ENCODE measurements at regions not wholly inside any gene's neighbourhood (a gene's known extent, or its start where the extent isn't known, plus 50 kb on each side); places are given as distances from the start of the nearest gene placed in this dataset.

DNA sequence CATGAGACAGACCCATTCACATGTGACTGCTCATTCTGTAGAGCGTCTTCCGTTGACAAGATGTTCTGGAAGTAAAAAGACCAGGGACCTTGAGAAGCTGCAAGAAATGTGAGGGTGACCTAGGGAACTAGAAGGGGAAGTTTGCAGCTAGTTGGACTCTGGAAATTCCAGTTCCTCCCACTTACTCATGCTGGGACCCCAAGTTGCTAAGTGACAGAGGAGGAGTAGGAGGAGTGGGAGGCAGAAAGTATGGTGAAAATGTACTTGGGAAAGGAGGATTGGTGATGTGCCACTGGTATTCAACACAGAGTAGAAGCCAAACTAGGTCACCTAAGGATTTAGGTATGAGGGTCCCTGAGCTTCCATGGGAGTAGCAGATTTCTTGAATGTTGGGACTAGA is 132.4 kb downstream of the KCNA5 start:
- Histone ChIP-seq H3K27me3 (no peaks in the 10 kb centered on the region), H3K27ac (no peak overlapping the region), H3K4me1 (no peaks in the 10 kb centered on the region), H3K9me3 (no peaks in the 10 kb centered on the region), H3K4me3 (no peak overlapping the region), H3K36me3 (ENCODE audit: low read depth, missing control alignments) (no peaks in the 10 kb centered on the region)
- no peak for TF ChIP-seq POLR2A (IDR thresholded peaks at IDR 0.05)
- TF ChIP-seq, protein P1, sequence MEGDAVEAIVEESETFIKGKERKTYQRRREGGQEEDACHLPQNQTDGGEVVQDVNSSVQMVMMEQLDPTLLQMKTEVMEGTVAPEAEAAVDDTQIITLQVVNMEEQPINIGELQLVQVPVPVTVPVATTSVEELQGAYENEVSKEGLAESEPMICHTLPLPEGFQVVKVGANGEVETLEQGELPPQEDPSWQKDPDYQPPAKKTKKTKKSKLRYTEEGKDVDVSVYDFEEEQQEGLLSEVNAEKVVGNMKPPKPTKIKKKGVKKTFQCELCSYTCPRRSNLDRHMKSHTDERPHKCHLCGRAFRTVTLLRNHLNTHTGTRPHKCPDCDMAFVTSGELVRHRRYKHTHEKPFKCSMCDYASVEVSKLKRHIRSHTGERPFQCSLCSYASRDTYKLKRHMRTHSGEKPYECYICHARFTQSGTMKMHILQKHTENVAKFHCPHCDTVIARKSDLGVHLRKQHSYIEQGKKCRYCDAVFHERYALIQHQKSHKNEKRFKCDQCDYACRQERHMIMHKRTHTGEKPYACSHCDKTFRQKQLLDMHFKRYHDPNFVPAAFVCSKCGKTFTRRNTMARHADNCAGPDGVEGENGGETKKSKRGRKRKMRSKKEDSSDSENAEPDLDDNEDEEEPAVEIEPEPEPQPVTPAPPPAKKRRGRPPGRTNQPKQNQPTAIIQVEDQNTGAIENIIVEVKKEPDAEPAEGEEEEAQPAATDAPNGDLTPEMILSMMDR (IDR thresholded peaks at IDR 0.05) = no peak
- WGBS, 2 donors = 93 to 96% methylated on average over 2 of the region's 2 CpGs
- intact Hi-C loops (cut with DNase I; ENCODE audit: low total_unique reads) = no loop called here
- no peak for DNase-seq

DNA sequence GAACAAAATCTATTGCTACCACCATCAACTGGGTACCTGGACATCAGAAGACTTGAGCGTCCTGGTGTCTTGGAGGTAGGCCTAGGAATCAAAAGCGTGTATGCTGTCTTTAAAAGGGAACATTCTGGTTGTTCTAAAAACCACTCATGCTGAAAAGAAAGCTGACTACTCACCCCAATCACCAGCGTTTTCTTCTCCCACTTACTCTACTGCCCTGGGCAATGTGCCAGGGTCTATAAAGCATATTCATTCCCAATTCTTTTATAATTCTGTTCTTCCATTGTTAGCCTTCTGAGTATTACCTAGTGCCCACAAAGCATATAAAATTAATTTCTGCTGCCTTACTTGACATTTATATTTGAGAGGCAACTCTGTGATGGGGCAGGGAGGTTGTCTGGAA is 133.4 kb downstream of the KCNA5 start:
- no peaks in the 10 kb centered on the region for H3K9me3 ChIP-seq
- DNase-seq = no peak
- no peaks in the 10 kb centered on the region for H3K36me3 ChIP-seq (ENCODE audit: low read depth, missing control alignments)
- no peaks in the 10 kb centered on the region for H3K4me1 ChIP-seq
- H3K4me3 ChIP-seq = no peak overlapping the region
- H3K27ac ChIP-seq = no peak overlapping the region
- H3K27me3 ChIP-seq = no peaks in the 10 kb centered on the region
- intact Hi-C loops (cut with DNase I; ENCODE audit: low total_unique reads) = no loop called here
- 61 to 76% methylated on average over 3 of the region's 3 CpGs for WGBS, 2 donors
- TF ChIP-seq, protein P1 (IDR thresholded peaks at IDR 0.05) = no peak
- no peak for TF ChIP-seq POLR2A (IDR thresholded peaks at IDR 0.05)

DNA sequence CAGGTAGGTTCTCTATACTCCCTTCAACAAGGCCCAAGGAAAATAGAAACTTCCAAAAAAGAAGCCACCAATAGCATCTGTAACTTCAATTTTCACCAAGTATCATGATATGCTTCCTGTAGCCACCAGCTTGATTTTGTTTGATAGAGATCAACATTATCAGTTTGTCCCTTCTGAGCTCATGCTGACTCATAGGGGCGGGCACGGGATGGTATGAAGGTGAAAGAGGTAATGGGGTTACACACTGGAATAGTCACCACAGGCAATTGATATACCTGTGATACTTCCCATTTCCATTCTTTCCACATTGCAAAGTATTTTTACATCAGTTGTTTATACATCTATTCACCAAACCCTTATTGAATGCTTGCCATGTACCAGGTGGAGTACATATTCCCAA is 134.1 kb downstream of the KCNA5 start:
- intact Hi-C loops (cut with DNase I; ENCODE audit: low total_unique reads) = no loop called here

DNA sequence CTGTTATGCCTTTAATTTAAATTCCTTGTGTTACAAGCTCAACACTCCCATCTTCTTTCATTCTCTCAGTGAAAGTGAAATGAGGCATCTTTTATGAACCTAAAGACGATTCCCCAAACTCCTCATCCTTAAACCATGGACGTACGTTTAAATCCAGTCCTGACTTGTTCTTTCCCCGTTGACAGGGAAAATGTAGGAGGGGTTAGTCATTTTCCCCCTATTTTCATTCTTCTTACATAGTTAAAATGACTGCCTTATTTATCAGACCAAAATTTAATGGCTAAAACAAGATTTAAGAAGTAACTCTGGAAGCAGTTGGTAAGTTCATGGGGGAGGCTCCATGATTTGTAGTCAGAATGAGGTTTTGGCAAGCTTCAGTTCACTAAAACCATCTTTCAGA is 134.9 kb downstream of the KCNA5 start:
- TF ChIP-seq POLR2A (IDR thresholded peaks at IDR 0.05) = no peak
- TF ChIP-seq, protein P1 (IDR thresholded peaks at IDR 0.05) = no peak
- Histone ChIP-seq H3K27me3 (no peaks in the 10 kb centered on the region), H3K4me1 (no peaks in the 10 kb centered on the region), H3K27ac (no peak overlapping the region), H3K36me3 (ENCODE audit: low read depth, missing control alignments) (no peaks in the 10 kb centered on the region), H3K9me3 (no peaks in the 10 kb centered on the region), H3K4me3 (no peak overlapping the region)
- intact Hi-C loops (cut with DNase I; ENCODE audit: low total_unique reads) = no loop called here
- no peak for DNase-seq
- 54 to 63% methylated on average over 4 of the region's 4 CpGs for WGBS, 2 donors

More for the DNA sequence above, 134.1 kb downstream of the KCNA5 start:
- no peak for DNase-seq
- no peaks in the 10 kb centered on the region for H3K4me1 ChIP-seq
- H3K36me3 ChIP-seq (ENCODE audit: low read depth, missing control alignments) = no peaks in the 10 kb centered on the region
- no peaks in the 10 kb centered on the region for H3K9me3 ChIP-seq
- 84 to 97% methylated on average over 2 of the region's 2 CpGs for WGBS, 2 donors
- no peak overlapping the region for H3K27ac ChIP-seq
- TF ChIP-seq, protein P1 (IDR thresholded peaks at IDR 0.05) = no peak
- no peak for TF ChIP-seq POLR2A (IDR thresholded peaks at IDR 0.05)
- H3K27me3 ChIP-seq = no peaks in the 10 kb centered on the region
- H3K4me3 ChIP-seq = no peak overlapping the region

DNA sequence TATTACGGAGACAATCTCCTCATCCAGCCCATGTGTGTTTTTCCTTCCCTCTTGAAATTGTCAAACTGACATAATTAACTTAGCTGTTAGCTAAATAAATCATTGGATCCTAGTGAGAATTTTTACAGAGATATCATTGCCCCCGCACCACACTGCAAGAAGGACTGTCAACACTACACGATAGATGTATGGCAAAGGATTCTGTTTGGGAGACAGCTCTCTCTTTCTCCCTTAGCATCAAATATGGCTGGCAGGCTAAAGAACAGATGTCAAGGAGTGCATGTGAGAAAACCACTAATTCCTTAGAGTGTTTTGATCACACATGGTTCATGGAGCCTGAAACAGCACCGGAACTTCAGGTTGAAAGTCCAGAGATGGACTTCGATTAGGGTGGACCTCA is 136.8 kb downstream of the KCNA5 start:
- H3K27ac ChIP-seq = no peak overlapping the region
- no peak for DNase-seq
- no peak overlapping the region for H3K4me3 ChIP-seq
- no peaks in the 10 kb centered on the region for H3K27me3 ChIP-seq
- no peaks in the 10 kb centered on the region for H3K9me3 ChIP-seq
- H3K4me1 ChIP-seq = no peaks in the 10 kb centered on the region
- H3K36me3 ChIP-seq (ENCODE audit: low read depth, missing control alignments) = no peaks in the 10 kb centered on the region
- 76 to 83% methylated on average over 5 of the region's 5 CpGs for WGBS, 2 donors
- TF ChIP-seq, protein P1 (IDR thresholded peaks at IDR 0.05) = no peak
- no peak for TF ChIP-seq POLR2A (IDR thresholded peaks at IDR 0.05)
- intact Hi-C loops (cut with DNase I; ENCODE audit: low total_unique reads) = no loop called here

Measured in testis (tissue), 2 donors.